DND-41 (cell line): ENCODE measurements at regions not wholly inside any gene's neighbourhood (a gene's known extent, or its start where the extent isn't known, plus 50 kb on each side); places are given as distances from the start of the nearest gene placed in this dataset.

ENCODE experiments used
- ATAC-seq: fragments of 200-7000 bp; cut with Tn5 transposase; 3 replicates; pipeline ENCODE4 v1.9.1; 2021; ENCODE audit warnings: low read depth; ENCODE audit not compliant: insufficient read depth
- DNase-seq: peaks from one replicate; pipeline ENCODE4 v3.0.0-alpha.2; 2020
- H2AFZ ChIP-seq: 2 replicates; pipeline ENCODE4 v1.6.0; 2012; ENCODE audit warnings: low read depth, low read length
- H3K27ac ChIP-seq: 2 replicates; pipeline ENCODE4 v1.5.1; 2012; ENCODE audit warnings: low read length, inconsistent platforms
- H3K27me3 ChIP-seq: fragments of 200-600 bp; sonication (generic); 2 replicates; pipeline ENCODE4 v1.6.0; 2012; ENCODE audit warnings: low read length, mild to moderate bottlenecking, inconsistent platforms; ENCODE audit not compliant: insufficient read depth, poor library complexity
- H3K36me3 ChIP-seq: 2 replicates; pipeline ENCODE4 v1.5.1; 2012; ENCODE audit warnings: low read length, inconsistent platforms; ENCODE audit not compliant: insufficient read depth
- H3K4me1 ChIP-seq: 2 replicates; pipeline ENCODE4 v1.5.1; 2012; ENCODE audit warnings: mild to moderate bottlenecking, low read length; ENCODE audit not compliant: insufficient read depth
- H3K4me2 ChIP-seq: 2 replicates; pipeline ENCODE4 v1.6.0; 2012; ENCODE audit warnings: mild to moderate bottlenecking, moderate library complexity, low read length, inconsistent platforms; ENCODE audit not compliant: insufficient read depth
- H3K4me3 ChIP-seq, 2 experiments: fragments of 200-600 bp in 1 of 2; shearing (Covaris generic) in 1 of 2; 2 replicates each; pipeline ENCODE4 v1.5.1; 2012 to 2016; ENCODE audit warnings: inconsistent platforms in 2 of 2, low read length in 2 of 2, mild to moderate bottlenecking in 2 of 2, low read depth in 1 of 2, moderate library complexity in 1 of 2
- H3K79me2 ChIP-seq: 2 replicates; pipeline ENCODE4 v1.6.0; 2012; ENCODE audit warnings: low read length, inconsistent platforms; ENCODE audit not compliant: insufficient read depth
- H3K9ac ChIP-seq: 2 replicates; pipeline ENCODE4 v1.6.0; 2012; ENCODE audit warnings: low read depth, mild to moderate bottlenecking, inconsistent platforms, low read length, moderate library complexity
- H3K9me3 ChIP-seq: 2 replicates; pipeline ENCODE4 v1.5.1; 2012; ENCODE audit warnings: low read length, moderate library complexity, mild to moderate bottlenecking, inconsistent platforms; ENCODE audit not compliant: insufficient read depth, severe bottlenecking
- H4K20me1 ChIP-seq: 2 replicates; pipeline ENCODE4 v1.6.0; 2012; ENCODE audit warnings: low read length; ENCODE audit not compliant: insufficient read depth
- EZH2 ChIP-seq: IDR thresholded peaks from 3 replicates; pipeline ENCODE4 v1.6.1; 2012; ENCODE audit warnings: borderline replicate concordance, low read depth, mild to moderate bottlenecking, moderate library complexity, low read length, inconsistent platforms; ENCODE audit not compliant: severe bottlenecking
- TF ChIP-seq, protein P1 (sequence below): IDR thresholded peaks from 2 replicates; pipeline ENCODE4 v1.5.1; 2012; ENCODE audit warnings: borderline replicate concordance, low read length, moderate library complexity, mild to moderate bottlenecking; ENCODE audit not compliant: poor library complexity, severe bottlenecking; ENCODE audit errors: extremely low read depth

- no peaks in the 10 kb centered on the region for H3K79me2 ChIP-seq
- H3K9me3 ChIP-seq = no peaks in the 10 kb centered on the region
- no peak overlapping the region for H2AFZ ChIP-seq
- H4K20me1 ChIP-seq = no peaks in the 10 kb centered on the region
- no peaks in the 10 kb centered on the region for H3K36me3 ChIP-seq
- H3K4me2 ChIP-seq = no peak overlapping the region
- no peak for TF ChIP-seq EZH2
- TF ChIP-seq, protein P1, sequence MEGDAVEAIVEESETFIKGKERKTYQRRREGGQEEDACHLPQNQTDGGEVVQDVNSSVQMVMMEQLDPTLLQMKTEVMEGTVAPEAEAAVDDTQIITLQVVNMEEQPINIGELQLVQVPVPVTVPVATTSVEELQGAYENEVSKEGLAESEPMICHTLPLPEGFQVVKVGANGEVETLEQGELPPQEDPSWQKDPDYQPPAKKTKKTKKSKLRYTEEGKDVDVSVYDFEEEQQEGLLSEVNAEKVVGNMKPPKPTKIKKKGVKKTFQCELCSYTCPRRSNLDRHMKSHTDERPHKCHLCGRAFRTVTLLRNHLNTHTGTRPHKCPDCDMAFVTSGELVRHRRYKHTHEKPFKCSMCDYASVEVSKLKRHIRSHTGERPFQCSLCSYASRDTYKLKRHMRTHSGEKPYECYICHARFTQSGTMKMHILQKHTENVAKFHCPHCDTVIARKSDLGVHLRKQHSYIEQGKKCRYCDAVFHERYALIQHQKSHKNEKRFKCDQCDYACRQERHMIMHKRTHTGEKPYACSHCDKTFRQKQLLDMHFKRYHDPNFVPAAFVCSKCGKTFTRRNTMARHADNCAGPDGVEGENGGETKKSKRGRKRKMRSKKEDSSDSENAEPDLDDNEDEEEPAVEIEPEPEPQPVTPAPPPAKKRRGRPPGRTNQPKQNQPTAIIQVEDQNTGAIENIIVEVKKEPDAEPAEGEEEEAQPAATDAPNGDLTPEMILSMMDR = no peak
- no peak overlapping the region for H3K27ac ChIP-seq
- H3K4me3 ChIP-seq = no peak overlapping the region
- H3K27me3 ChIP-seq = no peaks in the 10 kb centered on the region
- DNase-seq (no peak), ATAC-seq (no peak)
- H3K9ac ChIP-seq = no peak overlapping the region
- no peaks in the 10 kb centered on the region for H3K4me1 ChIP-seq
Observed at GRCh38 chr20:24815196-24815815, 133.8 kb upstream of the CST7 start.

GRCh38 chr20:24815931-24816330 is 133.1 kb upstream of the CST7 start:
- H3K27me3 ChIP-seq = no peaks in the 10 kb centered on the region
- no peak overlapping the region for H2AFZ ChIP-seq
- no peaks in the 10 kb centered on the region for H3K4me1 ChIP-seq
- no peak overlapping the region for H3K4me2 ChIP-seq
- H3K4me3 ChIP-seq = no peak overlapping the region
- ATAC-seq (no peak), DNase-seq (no peak)
- no peaks in the 10 kb centered on the region for H4K20me1 ChIP-seq
- TF ChIP-seq, protein P1 = no peak
- TF ChIP-seq EZH2 = no peak
- no peaks in the 10 kb centered on the region for H3K9me3 ChIP-seq
- no peak overlapping the region for H3K9ac ChIP-seq
- H3K36me3 ChIP-seq = no peaks in the 10 kb centered on the region
- H3K27ac ChIP-seq = no peak overlapping the region
- H3K79me2 ChIP-seq = no peaks in the 10 kb centered on the region

DNA sequence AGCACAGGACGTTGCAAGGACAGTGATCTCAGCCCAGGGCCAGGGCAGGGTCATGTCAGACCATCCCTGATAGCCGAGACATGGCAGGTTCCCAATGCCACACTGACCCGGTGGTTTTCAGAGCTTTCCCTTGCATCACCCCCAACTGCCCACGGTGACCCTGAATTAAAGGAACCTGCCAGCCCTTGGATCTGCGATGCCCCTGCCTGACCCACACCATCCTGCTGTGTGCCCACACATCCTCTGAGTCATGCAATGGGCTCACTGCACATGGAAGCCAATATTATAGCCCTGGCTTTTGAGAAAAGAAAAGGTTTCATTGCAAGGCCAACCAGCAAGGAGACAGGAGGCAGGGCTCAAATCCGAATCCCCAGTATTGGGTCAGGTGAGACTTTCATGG is 132.6 kb upstream of the CST7 start:
- no peak for DNase-seq
- Histone ChIP-seq H3K9me3 (no peaks in the 10 kb centered on the region), H3K4me1 (no peaks in the 10 kb centered on the region), H3K79me2 (no peaks in the 10 kb centered on the region), H3K9ac (no peak overlapping the region), H3K27ac (no peak overlapping the region), H3K27me3 (no peaks in the 10 kb centered on the region), H4K20me1 (no peaks in the 10 kb centered on the region), H3K4me3 (no peak overlapping the region), H2AFZ (no peak overlapping the region), H3K4me2 (no peak overlapping the region), H3K36me3 (no peaks in the 10 kb centered on the region)
- TF ChIP-seq, protein P1 = no peak
- TF ChIP-seq EZH2 = no peak
- no peak for ATAC-seq
